Erythroblast (primary cell): ENCODE measurements at regions not wholly inside any gene's neighbourhood (a gene's known extent, or its start where the extent isn't known, plus 50 kb on each side); places are given as distances from the start of the nearest gene placed in this dataset.

Experiments
- GATA1 ChIP-seq: IDR thresholded peaks from 2 replicates; pipeline ENCODE4 v1.6.1; 2011; ENCODE audit warnings: low read depth, mild to moderate bottlenecking, control low read depth, low read length, moderate library complexity
- POLR2A ChIP-seq: IDR thresholded peaks from 2 replicates; pipeline ENCODE4 v1.6.1; 2011; ENCODE audit warnings: mild to moderate bottlenecking, low read length

DNA sequence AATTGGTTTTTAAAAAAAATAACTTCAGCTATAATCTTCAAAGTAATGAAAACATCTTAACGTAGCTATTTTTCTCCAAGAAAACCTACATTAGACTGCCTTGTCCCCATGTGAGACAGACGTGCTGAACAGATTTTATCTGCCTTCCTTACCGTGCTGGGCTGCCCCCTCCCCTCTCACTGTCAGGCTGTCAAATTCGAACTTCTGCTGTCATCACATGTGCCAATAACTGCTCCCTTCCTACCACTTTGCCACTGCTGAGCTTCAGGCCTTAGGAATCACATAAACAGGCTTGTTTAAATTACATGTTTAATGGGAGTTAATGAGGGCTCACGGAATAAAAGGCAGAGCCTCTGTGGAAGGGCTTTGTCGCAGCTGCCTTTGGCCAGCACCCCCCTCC lies 77.0 kb upstream of the NHSL1 start:
- TF ChIP-seq POLR2A: no peak
- no peak for TF ChIP-seq GATA1
